Progenitor cell of endocrine pancreas (in vitro differentiated cells): ENCODE measurements at regions not wholly inside any gene's neighbourhood (a gene's known extent, or its start where the extent isn't known, plus 50 kb on each side); places are given as distances from the start of the nearest gene placed in this dataset.

ENCODE experiments used
- DNase-seq: peaks from one replicate; pipeline ENCODE4 v3.0.0; 2021; ENCODE audit warnings: low spot score; ENCODE audit not compliant: unreplicated experiment
- H3K27ac Mint-ChIP-seq: 2 replicates; pipeline ENCODE4 v1.8.0; 2021; ENCODE audit warnings: mild to moderate bottlenecking, moderate library complexity, mixed read lengths
- H3K27me3 Mint-ChIP-seq: 2 replicates; pipeline ENCODE4 v1.8.0; 2021; ENCODE audit warnings: mixed read lengths
- H3K36me3 Mint-ChIP-seq: 2 replicates; pipeline ENCODE4 v1.8.0; 2022; ENCODE audit warnings: mixed read lengths; ENCODE audit not compliant: insufficient read depth
- H3K4me1 Mint-ChIP-seq: 2 replicates; pipeline ENCODE4 v1.8.0; 2021; ENCODE audit warnings: low read depth, mixed read lengths
- H3K4me3 Mint-ChIP-seq: 2 replicates; pipeline ENCODE4 v1.8.0; 2021; ENCODE audit warnings: low read depth, mild to moderate bottlenecking, moderate library complexity, mixed read lengths
- H3K9me3 Mint-ChIP-seq: 2 replicates; pipeline ENCODE4 v1.8.0; 2021; ENCODE audit warnings: low read depth, mixed read lengths
- TF ChIP-seq, protein P1 (sequence below): fragments of 200-600 bp; sonication (generic); IDR thresholded peaks from one replicate; pipeline ENCODE4 v1.5.0; 2021; ENCODE audit warnings: antibody characterized with exemption, mild to moderate bottlenecking; ENCODE audit not compliant: unreplicated experiment

DNA sequence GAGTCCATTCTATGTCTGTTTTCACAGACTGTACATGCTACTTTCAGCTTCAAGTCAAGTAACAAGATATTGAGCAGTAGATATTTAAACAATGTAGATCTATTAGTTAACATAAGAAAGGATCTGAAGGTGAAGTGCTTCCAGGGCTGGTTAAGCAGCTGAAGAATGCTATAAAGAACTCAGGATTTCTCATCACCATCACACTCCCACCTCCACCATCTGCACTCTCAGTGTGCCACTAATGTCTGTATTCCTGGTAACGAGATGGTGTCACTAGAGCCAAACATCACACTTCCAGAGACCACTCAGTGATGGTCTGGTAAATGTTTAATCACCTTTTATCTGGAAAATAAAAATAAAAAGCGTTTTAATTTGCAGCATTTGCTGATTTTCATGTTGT is 224.0 kb upstream of the FERD3L start:
- no peaks in the 10 kb centered on the region for H3K36me3 Mint-ChIP-seq

DNA sequence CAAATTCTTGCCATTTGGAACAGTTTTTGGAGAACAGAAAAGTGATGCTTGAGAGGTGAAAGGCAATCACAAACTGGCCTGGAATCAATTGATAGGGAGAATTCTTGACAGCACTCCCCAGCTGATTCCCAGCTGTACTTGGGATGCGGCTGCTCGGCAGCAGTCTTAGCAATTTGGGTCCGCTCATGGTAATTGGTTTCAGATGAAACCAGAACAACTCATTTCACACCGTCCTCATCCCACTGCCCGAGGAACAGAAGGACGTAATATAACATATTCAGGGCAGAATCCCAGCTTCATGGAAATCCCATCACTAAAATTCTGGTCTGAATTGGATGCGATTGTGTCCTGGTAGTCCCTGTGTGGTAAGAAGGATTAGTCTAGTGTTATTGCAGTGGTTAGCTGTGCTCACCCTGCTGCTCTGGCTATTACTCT is 223.3 kb upstream of the FERD3L start:
- H3K9me3 Mint-ChIP-seq: no peaks in the 10 kb centered on the region
- no peaks in the 10 kb centered on the region for H3K36me3 Mint-ChIP-seq
- H3K27me3 Mint-ChIP-seq: no peaks in the 10 kb centered on the region
- no peak overlapping the region for H3K27ac Mint-ChIP-seq
- H3K4me1 Mint-ChIP-seq: peaks cover 11% of the 10 kb centered on the region
- DNase-seq: no peak
- TF ChIP-seq, protein P1, sequence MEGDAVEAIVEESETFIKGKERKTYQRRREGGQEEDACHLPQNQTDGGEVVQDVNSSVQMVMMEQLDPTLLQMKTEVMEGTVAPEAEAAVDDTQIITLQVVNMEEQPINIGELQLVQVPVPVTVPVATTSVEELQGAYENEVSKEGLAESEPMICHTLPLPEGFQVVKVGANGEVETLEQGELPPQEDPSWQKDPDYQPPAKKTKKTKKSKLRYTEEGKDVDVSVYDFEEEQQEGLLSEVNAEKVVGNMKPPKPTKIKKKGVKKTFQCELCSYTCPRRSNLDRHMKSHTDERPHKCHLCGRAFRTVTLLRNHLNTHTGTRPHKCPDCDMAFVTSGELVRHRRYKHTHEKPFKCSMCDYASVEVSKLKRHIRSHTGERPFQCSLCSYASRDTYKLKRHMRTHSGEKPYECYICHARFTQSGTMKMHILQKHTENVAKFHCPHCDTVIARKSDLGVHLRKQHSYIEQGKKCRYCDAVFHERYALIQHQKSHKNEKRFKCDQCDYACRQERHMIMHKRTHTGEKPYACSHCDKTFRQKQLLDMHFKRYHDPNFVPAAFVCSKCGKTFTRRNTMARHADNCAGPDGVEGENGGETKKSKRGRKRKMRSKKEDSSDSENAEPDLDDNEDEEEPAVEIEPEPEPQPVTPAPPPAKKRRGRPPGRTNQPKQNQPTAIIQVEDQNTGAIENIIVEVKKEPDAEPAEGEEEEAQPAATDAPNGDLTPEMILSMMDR: no peak
- H3K4me3 Mint-ChIP-seq: no peak overlapping the region

More for the DNA sequence above, 224.0 kb upstream of the FERD3L start:
- Mint-ChIP-seq H3K27ac (no peak overlapping the region), H3K4me1 (peaks cover 11% of the 10 kb centered on the region), H3K9me3 (no peaks in the 10 kb centered on the region), H3K4me3 (no peak overlapping the region), H3K27me3 (no peaks in the 10 kb centered on the region)
- no peak for DNase-seq
- TF ChIP-seq, protein P1: no peak

GRCh38 chr7:19364950-19365349 is 219.7 kb upstream of the FERD3L start:
- Mint-ChIP-seq H3K4me1 (peaks cover 11% of the 10 kb centered on the region), H3K9me3 (no peaks in the 10 kb centered on the region), H3K27ac (no peak overlapping the region), H3K4me3 (no peak overlapping the region), H3K36me3 (no peaks in the 10 kb centered on the region), H3K27me3 (no peaks in the 10 kb centered on the region)
- DNase-seq: no peak
- TF ChIP-seq, protein P1: no peak

DNA sequence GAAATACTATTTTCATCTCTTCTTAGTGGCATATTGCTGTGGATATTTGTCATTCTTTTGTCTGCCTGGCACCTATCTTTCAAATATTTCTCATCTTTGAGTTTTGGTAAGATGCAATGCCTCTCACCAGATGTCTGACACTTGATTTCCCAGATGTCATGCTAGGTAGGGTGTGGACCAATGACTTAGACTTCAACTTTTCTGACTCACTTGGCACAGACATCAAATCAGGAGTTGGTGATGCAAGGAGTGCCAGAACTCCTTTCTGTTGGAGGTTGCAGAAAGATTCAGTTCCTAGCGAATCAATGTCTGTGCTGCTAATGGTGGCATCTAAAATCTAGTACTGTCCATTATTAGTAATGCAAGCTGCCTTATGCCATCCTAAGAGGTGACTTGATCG is 216.9 kb upstream of the FERD3L start:
- Mint-ChIP-seq H3K4me1 (peaks cover 11% of the 10 kb centered on the region), H3K4me3 (no peak overlapping the region), H3K36me3 (no peaks in the 10 kb centered on the region), H3K27me3 (no peaks in the 10 kb centered on the region), H3K27ac (no peak overlapping the region), H3K9me3 (no peaks in the 10 kb centered on the region)
- TF ChIP-seq, protein P1: no peak
- no peak for DNase-seq

GRCh38 chr7:19353180-19353579 is 208.0 kb upstream of the FERD3L start:
- TF ChIP-seq, protein P1: no peak
- Mint-ChIP-seq H3K36me3 (no peaks in the 10 kb centered on the region), H3K27ac (peak overlapping the region; percentile 35), H3K4me3 (no peak overlapping the region), H3K9me3 (no peaks in the 10 kb centered on the region), H3K27me3 (no peaks in the 10 kb centered on the region), H3K4me1 (peaks cover 12% of the 10 kb centered on the region)
- no peak for DNase-seq
